Right ventricle myocardium superior (tissue), 1 donor: ENCODE measurements at regions not wholly inside any gene's neighbourhood (a gene's known extent, or its start where the extent isn't known, plus 50 kb on each side); places are given as distances from the start of the nearest gene placed in this dataset.

Experiments
- ATAC-seq: fragments of 200-7000 bp; cut with Tn5 transposase; one replicate; pipeline ENCODE4 v1.9.1; 2020; ENCODE audit warnings: mild to moderate bottlenecking; ENCODE audit not compliant: poor library complexity
- DNase-seq: peaks from one replicate; pipeline ENCODE4 v3.0.0-alpha.2; 2020
- intact Hi-C: fragments of 100-400 bp; cut with DNase I; formaldehyde crosslinking; loops from one replicate; pipeline ENCODE4 v1.11.2; 2022
- donor health status: DM: no; HTN: yes; CAD: no; lungs with severe emphysema.

DNA sequence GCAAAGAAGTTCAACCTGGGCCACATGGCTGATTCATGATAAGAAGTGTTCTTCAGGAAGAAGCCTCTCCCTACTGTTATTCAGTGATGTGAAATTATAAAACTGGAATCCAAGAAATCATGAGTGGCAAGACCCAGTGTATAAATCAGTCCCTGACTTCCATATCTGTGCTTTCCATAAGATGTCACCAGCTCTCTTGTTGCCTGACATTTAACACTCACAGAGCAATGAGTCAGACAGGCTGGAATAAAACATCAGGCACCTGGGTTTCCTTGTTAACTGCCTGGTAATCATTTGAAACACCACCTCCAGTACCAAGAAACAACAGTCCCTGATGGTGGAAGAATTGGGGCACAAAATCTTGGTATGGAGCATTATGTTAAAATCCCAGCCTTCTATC lies 76.1 kb downstream of the SCG2 start:
- no peak for DNase-seq
- intact Hi-C loops, result no loop called here
- peak; percentile 31 for ATAC-seq

DNA sequence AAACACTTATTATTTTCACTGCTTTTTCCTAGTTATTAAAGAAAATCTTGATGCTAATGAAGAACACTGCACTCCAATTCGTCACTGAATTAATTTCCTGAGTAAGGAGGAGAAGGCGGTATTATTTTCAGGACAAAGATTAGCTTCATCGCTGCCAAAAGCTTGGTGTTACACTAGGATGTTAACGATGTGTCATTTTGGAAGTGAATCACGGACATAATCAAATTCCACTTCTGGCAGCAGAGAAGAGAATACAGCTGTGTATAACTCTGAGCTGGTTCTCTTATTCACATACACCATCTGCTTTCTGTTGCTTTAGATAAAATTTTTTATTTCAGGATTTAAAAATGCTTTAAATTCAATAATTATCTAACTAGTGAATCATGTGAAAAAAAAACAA lies 74.1 kb downstream of the SCG2 start:
- DNase-seq, result no peak
- ATAC-seq, result no peak
- intact Hi-C loops, result no loop called here

DNA sequence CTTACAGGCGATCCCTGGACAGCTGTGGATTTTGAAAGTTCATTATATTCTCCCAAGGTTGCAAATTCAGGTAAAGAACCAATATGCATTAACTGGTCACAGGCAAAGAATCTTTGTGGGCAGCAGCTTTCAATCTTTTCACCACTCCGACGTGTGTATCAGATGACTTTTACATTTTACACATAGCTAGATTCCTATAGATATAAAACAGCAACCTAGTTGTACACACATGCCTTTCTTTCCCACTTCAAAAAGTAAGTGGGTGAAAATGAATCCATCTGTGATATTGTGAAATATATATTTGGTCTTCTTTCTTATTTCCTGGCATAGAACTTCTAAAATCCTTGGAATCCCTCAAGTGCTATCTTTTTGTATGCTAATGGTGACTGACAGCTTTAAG lies 72.5 kb downstream of the SCG2 start:
- DNase-seq (no peak), ATAC-seq (no peak)
- intact Hi-C loops, result no loop called here

DNA sequence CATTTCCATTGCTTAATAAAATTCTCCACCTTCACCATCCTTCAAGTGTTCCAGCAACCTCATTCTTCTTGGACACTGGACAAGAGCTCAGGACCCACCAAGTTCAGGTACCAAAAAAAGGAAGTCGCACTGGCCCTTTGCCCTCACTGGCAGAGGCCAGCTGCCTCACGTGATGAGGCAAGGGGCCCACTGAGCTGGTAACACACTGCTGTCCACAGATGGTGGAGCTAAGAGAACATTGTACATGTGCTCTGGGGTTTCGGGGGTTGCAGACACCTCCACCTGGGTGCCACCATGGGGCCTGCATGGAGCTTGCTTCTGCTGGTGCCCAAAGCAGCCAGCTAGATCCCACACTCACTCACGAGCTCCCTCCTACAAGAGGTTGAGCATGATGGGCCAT lies 71.3 kb downstream of the SCG2 start:
- DNase-seq (no peak), ATAC-seq (no peak)
- intact Hi-C loops, result no loop called here

DNA sequence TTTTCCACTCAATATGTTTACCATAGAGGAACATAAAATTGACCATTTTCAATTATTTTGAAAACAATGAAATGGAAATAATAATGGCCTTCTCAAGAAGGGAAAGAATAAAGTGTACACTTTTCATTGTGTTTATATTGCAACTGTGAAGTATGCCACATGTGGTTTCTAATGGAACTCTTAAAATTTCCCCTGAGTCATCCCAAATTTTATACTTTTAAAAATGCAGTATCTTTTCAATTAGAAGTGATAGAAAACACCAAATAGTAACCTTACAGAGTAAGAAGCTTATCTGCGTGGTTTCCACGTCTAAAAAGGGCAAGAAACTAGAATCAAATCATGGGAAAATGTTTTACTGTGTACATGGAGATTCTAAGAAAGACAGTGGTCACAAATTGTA lies 70.0 kb downstream of the SCG2 start:
- intact Hi-C loops, result no loop called here
- no peak for DNase-seq
- ATAC-seq, result no peak

DNA sequence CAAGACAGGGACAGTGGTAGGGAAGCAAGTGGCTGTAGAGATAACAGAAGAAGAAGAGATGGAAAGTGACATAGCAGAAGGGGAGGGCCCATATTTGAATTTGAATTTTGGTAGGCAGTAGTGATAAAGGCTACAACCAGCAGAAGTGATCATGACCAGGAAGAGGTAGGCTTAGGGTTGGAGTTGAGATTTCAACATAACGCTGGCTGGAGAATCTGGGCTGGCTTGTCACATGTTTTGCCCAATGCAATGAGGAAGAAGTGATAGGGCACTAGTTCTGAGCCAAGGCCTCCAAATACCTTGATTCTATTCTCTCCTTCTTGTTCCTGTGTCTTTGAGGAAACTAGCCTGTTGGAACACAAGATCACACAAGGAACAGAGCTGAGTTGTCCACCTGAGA lies 69.4 kb downstream of the SCG2 start:
- intact Hi-C loops, result no loop called here
- ATAC-seq (no peak), DNase-seq (no peak)

DNA sequence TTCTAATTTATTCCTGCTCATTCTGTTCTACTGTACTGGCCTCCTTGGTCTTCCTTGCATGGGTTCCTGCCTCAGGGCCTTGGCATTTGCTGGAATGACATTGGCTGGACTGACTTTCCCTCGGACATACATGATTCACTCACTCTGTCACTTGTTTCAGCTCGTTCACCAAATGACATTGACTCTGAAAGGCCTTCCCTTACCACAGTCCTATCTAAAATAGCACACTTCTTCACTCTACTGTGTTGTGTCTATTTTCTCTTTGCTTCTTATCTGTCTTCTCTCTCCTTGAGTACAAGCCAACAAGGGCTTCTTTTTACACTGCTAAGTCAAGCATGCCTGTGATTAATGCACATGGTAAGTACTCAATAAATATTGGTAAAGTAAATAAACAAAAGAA lies 65.6 kb downstream of the SCG2 start:
- intact Hi-C loops, result no loop called here
- DNase-seq, result no peak

DNA sequence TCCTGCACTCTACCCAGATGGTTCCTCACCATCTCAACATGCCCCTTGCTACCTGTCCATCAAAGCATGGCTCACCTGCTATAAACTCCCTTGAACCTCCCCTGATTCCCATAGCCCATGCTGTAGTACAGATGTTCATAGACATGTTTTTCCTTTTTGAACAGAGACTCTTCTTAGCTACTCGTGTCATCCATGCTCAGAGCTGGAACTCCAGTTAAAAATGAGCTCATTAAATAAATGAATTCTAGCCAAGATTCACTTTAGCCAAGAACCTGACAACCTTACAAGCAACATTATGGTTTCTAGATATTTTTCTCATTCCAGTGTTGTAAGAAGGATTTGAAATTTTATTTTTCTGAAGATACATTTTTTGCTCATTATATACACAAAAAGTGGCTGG lies 65.0 kb downstream of the SCG2 start:
- intact Hi-C loops, result no loop called here
- DNase-seq, result no peak
- ATAC-seq, result peak; percentile 14

More for the DNA sequence above, 65.6 kb downstream of the SCG2 start:
- peak; percentile 56 for ATAC-seq

DNA sequence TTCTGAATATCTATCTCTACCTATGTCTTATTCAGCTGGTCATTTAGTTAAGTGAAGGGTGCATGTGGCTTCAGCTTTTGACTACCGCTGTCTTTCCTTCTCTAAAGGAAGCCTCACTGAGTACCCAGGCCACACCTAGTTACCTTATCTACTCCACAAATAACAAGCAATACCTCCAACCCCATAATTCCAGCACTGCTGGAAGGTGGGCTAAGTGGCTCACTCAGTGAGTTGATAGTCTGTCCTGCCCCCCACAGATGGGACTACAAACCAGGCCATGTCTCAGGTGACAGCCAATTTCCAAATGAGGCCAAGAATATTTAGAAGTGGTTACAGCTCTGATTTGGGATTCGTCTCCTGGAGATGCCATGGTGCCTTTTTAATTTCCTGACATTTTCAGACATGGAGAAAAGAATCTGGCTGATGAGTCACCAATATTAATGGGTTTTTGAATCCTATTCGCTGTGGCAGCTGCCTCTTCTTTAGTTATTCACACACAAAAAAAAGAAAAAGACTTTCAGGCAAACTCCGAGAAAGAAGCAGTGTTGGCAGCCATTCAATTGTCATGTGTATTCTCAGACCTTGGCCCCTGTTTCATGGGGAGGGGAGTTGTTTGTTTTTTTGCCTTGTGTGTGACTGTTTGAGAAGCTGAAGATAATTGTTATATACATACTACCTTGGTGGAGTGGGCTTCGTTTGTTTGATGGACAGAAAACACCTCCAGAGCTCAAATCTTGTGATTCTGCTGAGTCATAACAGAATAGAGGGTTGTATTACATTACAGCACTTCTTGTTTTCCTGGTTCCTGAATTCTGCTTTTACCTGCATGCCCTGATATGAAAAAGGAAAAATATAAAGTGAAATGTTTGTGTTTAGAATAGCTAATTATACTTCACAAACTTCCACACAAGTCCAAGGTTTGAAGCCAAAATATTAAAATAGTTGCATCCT lies 64.2 kb downstream of the SCG2 start:
- intact Hi-C loops, result no loop called here
- ATAC-seq (no peak), DNase-seq (no peak)

DNA sequence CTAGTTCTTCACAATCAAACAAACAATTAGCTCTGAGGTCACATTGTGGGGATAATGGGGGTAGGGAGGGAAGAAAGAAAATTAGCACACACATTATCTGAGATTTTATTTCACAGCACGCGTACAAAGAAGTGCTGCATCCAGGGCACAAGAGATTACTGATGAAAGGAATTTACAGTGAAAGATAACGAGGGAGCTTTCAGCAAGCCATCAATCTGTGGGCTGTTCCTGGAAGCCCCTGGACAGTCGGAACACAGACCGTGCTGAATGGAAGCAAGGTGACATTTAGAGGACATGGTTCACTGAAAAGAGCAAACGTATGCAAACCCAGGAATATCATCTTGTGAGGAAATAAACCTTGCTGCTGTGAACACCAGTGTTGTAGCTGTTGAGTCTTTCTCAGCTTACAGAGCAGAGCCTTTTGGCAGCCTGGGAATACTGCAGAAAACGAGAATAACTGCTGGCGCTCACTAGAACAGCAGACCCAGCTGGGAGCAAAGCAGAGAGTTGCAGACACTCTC lies 63.2 kb downstream of the SCG2 start:
- DNase-seq (no peak), ATAC-seq (peak; percentile 84)

DNA sequence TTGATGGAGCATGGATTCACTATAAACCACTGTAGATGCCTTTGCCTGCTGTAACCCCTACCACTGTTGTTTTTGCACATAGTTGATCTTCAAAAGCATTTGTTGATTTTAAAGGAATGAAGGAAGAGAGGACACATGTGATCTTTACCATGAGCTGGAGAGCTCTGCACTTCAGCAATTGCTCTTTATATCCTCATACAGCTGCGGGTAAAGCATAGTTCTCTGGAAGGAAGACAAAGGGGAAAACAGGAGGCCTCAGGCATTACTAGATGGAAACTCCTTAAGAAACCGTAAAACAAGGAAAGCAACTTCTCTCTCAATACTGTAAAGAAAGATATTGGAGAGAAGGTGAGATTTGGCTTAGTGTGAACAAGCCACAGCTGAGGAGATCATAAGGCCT lies 60.6 kb downstream of the SCG2 start:
- no peak for ATAC-seq
- intact Hi-C loops, result no loop called here
- DNase-seq, result no peak

More for the DNA sequence above, 63.2 kb downstream of the SCG2 start:
- intact Hi-C loops, result no loop called here

DNA sequence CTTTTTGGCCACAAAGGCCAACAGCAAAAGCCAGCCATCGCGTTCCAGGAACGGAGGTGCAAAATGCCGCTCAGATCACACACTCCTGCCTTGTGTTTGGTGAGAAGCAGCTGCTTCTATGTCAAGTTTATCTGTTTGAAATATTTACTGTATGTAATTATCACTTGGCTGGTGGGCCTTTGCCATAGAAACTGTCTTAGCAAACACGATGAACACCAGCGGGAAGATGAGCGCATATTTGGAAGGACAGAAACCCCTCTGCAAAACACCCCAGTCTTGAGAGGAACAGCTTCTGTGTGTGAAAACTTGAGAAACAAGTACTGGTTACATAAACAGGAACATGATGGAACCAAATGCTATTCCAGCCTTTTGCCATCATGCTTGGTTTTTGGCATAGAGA lies 59.7 kb downstream of the SCG2 start:
- intact Hi-C loops, result no loop called here
- ATAC-seq (no peak), DNase-seq (no peak)

DNA sequence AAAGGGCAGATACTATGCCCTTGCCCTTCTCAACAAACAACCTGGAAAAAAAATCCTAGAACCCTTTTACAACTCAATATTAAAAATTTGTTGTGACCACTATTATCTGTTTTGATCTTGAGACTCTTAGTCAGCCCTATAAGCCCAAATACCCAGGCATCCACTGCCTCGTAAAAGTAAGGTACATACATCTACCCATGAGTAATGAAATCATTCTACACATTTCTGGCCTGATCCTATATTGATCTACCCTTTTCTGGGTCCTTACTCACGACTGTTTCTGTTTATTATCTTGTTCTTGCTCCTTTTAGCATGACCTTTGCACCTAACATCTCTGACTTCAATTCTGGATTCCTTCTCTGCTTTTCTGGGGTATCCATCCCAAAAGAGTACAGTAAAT lies 56.8 kb downstream of the SCG2 start:
- DNase-seq, result no peak
- intact Hi-C loops, result no loop called here
- no peak for ATAC-seq

DNA sequence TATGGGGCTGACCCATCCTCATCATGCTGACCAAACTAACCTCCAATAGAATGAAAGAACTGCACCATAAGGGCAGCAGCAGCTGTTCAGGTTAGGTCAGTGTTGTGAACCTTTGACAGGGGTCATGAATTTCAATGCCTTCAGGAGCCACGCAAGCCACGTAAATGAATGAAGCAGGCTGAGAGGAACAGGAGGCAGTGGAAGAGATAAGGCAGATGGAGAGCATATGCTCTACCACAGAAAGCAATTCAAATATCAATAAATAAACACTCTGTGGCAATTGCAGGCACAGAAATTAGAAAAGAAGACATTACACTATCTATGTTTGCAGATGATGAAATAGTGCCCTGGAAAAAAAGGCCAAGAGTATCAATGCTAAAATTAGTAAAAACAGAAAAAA lies 56.3 kb downstream of the SCG2 start:
- intact Hi-C loops, result no loop called here
- DNase-seq, result no peak
- ATAC-seq, result no peak
